Lung (tissue), 11 donors: ENCODE measurements at regions not wholly inside any gene's neighbourhood (a gene's known extent, or its start where the extent isn't known, plus 50 kb on each side); places are given as distances from the start of the nearest gene placed in this dataset.
"Not testable (repeated sequence)": the region's sequence is repeated elsewhere in the genome, so short reads cannot be mapped to it uniquely, and the experiment has no call there.

Experiments
- ATAC-seq: fragments of 200-7000 bp; cut with Tn5 transposase; one replicate; pipeline ENCODE4 v1.9.1; 2020; ENCODE audit warnings: moderate number of reproducible peaks; ENCODE audit not compliant: insufficient read depth, low FRiP score
- DNase-seq, 3 donors: peaks; one replicate each; pipeline ENCODE4 v3.0.0-alpha.2; 2013 to 2017
- H3K27ac ChIP-seq, 2 donors: one replicate each; pipeline ENCODE4 v1.5.1; 2013; ENCODE audit warnings: mild to moderate bottlenecking in 2 of 2, moderate library complexity in 2 of 2, control low read depth in 1 of 2, inconsistent platforms in 1 of 2, low read depth in 1 of 2, low read length in 1 of 2
- H3K27me3 ChIP-seq, 3 donors: one replicate each; pipeline ENCODE4 v1.5.1; 2013; ENCODE audit warnings: low read length in 2 of 3; ENCODE audit not compliant: control insufficient read depth in 3 of 3, insufficient read depth in 3 of 3
- H3K36me3 ChIP-seq, 4 donors: one replicate each; pipeline ENCODE4 v1.5.1; 2013; ENCODE audit warnings: low read length in 4 of 4, mild to moderate bottlenecking in 1 of 4, moderate library complexity in 1 of 4; ENCODE audit not compliant: control insufficient read depth in 4 of 4, insufficient read depth in 4 of 4
- H3K4me1 ChIP-seq, 5 donors: one replicate each; pipeline ENCODE4 v1.5.1; 2013; ENCODE audit warnings: low read length in 5 of 5, mild to moderate bottlenecking in 2 of 5, moderate library complexity in 1 of 5; ENCODE audit not compliant: control insufficient read depth in 5 of 5, insufficient read depth in 5 of 5
- H3K4me3 ChIP-seq: one replicate; pipeline ENCODE4 v1.5.1; 2013; ENCODE audit warnings: mild to moderate bottlenecking, control low read depth, moderate library complexity
- H3K9ac ChIP-seq, 2 donors: one replicate each; pipeline ENCODE4 v1.5.1; 2013; ENCODE audit warnings: low read length in 2 of 2, control low read depth in 1 of 2; ENCODE audit not compliant: insufficient read depth in 1 of 2
- H3K9me3 ChIP-seq, 4 donors: one replicate each; pipeline ENCODE4 v1.5.1; 2013; ENCODE audit warnings: low read length in 3 of 4, mild to moderate bottlenecking in 1 of 4, moderate library complexity in 1 of 4; ENCODE audit not compliant: control insufficient read depth in 4 of 4, insufficient read depth in 3 of 4
- WGBS, 2 donors: extraction: QIAGEN DNeasy Blood & Tissue Kit; methylation state at CpG; one replicate each; pipeline ENCODE4 v1.1.7; 2013; 5-methylcytosine and 5-hydroxymethylcytosine counted together
- TF ChIP-seq, protein P1 (sequence below): IDR thresholded peaks from 2 replicates; pipeline ENCODE4 v1.5.1; 2012; ENCODE audit warnings: mild to moderate bottlenecking; ENCODE audit errors: control extremely low read depth, extremely low read depth
- donor health status: control.
- donor health status: control.
- donor health status: Bipolar disorder and iron deficiency.
- donor health status: healthy.
- donor health status: DM: yes; HTN: yes; CAD: no.

DNA sequence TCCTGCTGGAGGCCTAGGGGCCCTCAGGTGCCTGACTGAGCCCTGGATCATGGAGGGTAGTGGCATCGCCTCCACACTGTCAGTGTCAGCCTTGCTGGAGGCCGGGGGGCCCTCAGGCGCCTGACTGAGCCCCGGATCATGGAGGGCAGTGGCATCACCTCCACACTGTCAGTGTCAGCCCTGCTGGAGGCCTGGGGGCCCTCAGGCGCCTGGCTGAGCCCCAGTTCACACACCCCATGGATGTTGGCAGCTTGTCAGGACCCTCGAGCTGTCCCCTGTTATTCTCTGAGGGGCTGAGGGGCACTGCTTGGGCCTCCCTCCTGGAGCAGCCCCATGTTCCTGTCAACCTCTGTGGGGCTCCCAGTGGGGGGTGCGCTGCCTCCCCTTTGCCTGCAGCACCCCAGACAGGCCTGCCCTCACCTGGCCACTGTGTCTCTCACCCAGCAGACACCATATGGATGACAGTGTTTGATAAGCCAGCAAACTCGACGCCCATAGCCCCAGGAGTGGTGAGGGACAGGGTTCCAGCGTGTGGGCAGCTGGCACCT lies 197.6 kb downstream of the LIPI start:
- ATAC-seq, result no peak
- Histone ChIP-seq H3K27me3 (no peaks in the 10 kb centered on the region), H3K4me3 (no peak overlapping the region), H3K4me1 (no peaks in the 10 kb centered on the region), H3K27ac (no peak overlapping the region), H3K9ac (no peak overlapping the region), H3K9me3 (no peaks in the 10 kb centered on the region), H3K36me3 (no peaks in the 10 kb centered on the region)
- TF ChIP-seq, protein P1, sequence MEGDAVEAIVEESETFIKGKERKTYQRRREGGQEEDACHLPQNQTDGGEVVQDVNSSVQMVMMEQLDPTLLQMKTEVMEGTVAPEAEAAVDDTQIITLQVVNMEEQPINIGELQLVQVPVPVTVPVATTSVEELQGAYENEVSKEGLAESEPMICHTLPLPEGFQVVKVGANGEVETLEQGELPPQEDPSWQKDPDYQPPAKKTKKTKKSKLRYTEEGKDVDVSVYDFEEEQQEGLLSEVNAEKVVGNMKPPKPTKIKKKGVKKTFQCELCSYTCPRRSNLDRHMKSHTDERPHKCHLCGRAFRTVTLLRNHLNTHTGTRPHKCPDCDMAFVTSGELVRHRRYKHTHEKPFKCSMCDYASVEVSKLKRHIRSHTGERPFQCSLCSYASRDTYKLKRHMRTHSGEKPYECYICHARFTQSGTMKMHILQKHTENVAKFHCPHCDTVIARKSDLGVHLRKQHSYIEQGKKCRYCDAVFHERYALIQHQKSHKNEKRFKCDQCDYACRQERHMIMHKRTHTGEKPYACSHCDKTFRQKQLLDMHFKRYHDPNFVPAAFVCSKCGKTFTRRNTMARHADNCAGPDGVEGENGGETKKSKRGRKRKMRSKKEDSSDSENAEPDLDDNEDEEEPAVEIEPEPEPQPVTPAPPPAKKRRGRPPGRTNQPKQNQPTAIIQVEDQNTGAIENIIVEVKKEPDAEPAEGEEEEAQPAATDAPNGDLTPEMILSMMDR, result no peak
- 76 to 89% methylated on average over 10 of the region's 10 CpGs for WGBS, 2 donors
- DNase-seq, result no peak

DNA sequence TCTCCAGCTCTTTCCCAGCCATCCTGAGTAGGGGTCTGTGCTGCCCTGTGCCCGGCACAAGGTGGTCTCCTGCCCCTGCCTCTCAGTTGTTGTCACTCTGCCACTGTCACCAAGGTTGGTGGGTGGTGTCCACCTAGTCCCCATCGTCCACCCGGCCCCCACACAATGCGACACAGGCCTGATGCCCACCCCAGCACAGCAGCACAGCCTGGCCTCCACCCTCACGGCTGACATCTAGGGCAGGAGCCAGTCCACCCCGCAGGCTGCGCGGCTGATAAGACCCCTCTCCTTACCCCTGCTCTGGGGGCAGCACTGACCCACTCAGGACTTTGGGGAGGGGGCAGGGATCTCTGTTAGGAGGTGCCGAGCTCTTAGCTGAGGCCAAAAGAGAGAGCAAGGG lies 198.3 kb downstream of the LIPI start:
- Histone ChIP-seq H3K9me3 (no peaks in the 10 kb centered on the region), H3K27me3 (no peaks in the 10 kb centered on the region), H3K4me3 (no peak overlapping the region), H3K4me1 (no peaks in the 10 kb centered on the region), H3K27ac (no peak overlapping the region), H3K36me3 (no peaks in the 10 kb centered on the region), H3K9ac (no peak overlapping the region)
- TF ChIP-seq, protein P1, result no peak
- 91 to 94% methylated on average over 9 of the region's 9 CpGs for WGBS, 2 donors
- DNase-seq (no peak), ATAC-seq (no peak)

DNA sequence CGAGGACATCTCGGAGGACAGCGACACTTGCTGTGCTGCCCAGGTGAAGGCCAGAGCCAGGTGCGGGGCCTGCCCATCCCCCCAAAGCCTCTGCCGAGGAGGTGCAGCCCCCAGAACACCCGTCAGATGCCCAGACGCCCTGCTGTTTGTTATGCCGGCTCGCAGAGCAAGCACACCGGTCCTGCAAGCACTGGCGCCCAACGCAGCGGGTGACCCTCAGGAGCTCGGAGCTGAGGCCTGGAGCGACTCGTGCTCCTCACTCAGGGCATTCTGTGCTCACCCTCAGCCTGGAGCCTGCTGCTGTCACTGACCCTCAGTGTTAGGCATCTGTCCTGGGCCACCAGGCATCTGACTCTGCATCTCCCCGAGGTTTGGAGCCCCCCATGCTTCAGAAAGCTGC lies 199.0 kb downstream of the LIPI start:
- not testable (repeated sequence) for H3K36me3 ChIP-seq, H3K9ac ChIP-seq, H3K27me3 ChIP-seq, H3K9me3 ChIP-seq, H3K27ac ChIP-seq, DNase-seq, H3K4me1 ChIP-seq, H3K4me3 ChIP-seq, ATAC-seq
- 86 to 91% methylated on average over 16 to 17 of the region's 17 CpGs for WGBS, 2 donors

DNA sequence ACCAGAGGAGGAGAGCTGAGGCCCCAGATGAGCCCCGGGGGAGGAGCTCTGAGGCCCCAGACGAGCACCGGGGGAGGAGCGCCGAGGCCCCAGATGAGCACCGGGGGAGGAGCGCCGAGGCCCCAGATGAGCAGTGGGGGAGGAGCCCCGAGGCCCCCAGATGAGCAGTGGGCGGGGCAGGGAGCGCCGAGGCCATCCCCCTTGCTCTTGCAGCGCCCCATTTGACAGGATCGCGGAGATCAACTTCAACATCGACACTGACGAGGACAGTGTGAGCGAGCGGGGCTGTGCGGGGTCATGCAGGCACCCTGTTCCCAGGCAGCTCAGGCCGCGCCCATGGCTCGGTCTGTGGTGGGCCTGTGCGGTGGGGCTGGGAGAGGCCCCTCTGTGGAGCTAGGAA lies 199.6 kb downstream of the LIPI start:
- not testable (repeated sequence) for H3K27me3 ChIP-seq, H3K4me1 ChIP-seq, ATAC-seq, H3K36me3 ChIP-seq, H3K27ac ChIP-seq, H3K4me3 ChIP-seq, H3K9ac ChIP-seq, DNase-seq, H3K9me3 ChIP-seq
- 93% methylated on average over 24 of the region's 24 CpGs for WGBS, 2 donors

DNA sequence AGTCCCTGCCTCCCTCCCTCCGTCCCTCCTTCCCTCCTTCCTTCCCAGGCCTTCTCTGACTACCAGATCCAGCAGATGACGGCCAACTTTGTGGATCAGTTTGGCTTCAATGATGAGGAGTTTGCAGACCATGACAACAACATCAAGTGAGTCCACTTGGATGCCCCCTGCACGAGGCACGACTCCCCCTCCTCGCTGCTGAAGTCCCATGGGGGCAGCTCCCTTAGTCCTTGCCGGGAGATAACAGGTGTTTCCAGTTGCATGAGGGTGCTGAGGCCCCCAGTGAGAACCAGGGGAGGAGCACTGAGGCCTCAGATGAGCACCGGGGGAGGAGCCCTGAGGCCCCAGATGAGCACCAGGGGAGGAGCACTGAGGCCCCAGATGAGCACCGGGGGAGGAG lies 200.0 kb downstream of the LIPI start:
- Histone ChIP-seq H3K27me3 (no peaks in the 10 kb centered on the region), H3K9me3 (no peaks in the 10 kb centered on the region), H3K4me1 (no peaks in the 10 kb centered on the region), H3K27ac (no peak overlapping the region), H3K36me3 (no peaks in the 10 kb centered on the region), H3K4me3 (no peak overlapping the region), H3K9ac (no peak overlapping the region)
- no peak for DNase-seq
- no peak for ATAC-seq
- TF ChIP-seq, protein P1, result no peak
- WGBS, 2 donors, result 84 to 88% methylated on average over 8 of the region's 8 CpGs

DNA sequence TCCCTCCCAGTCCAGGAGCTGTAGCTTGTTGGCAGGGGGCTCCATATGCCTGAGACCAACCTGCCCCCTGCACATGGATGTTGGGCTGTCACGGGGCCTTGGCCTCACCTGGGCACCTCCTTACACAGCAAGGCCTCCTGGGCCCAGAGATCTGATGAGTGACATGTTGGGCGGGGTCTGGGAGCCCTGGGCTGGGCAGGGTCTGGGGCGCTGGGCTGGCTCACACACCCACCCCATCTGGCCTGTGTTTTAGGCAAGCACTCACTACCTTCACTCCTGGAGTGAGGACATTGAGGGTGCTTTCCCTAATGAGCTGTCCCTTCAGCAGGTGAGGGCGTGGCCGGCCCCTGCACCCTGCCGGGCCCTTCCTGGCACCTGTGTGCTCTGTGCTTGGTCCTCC lies 200.8 kb downstream of the LIPI start:
- not testable (repeated sequence) for H3K4me3 ChIP-seq, H3K27ac ChIP-seq, H3K4me1 ChIP-seq, DNase-seq, H3K9ac ChIP-seq, H3K36me3 ChIP-seq, H3K27me3 ChIP-seq, H3K9me3 ChIP-seq, ATAC-seq
- 72 to 86% methylated on average over 6 of the region's 6 CpGs for WGBS, 2 donors
